SU-DHL-6 (cell line): ENCODE measurements at regions not wholly inside any gene's neighbourhood (a gene's known extent, or its start where the extent isn't known, plus 50 kb on each side); places are given as distances from the start of the nearest gene placed in this dataset.

Experiments
- H2AFZ ChIP-seq: fragments of 200-600 bp; sonication (generic); 2 replicates; pipeline ENCODE4 v1.6.1; 2014; ENCODE audit warnings: low read depth, mild to moderate bottlenecking, moderate library complexity, mixed read lengths, antibody characterized with exemption, low read length; ENCODE audit not compliant: severe bottlenecking
- H3F3A ChIP-seq: fragments of 200-600 bp; shearing (Covaris generic); 2 replicates; pipeline ENCODE4 v1.6.0; 2016; ENCODE audit warnings: antibody characterized with exemption, mild to moderate bottlenecking; ENCODE audit not compliant: insufficient read depth
- H3K27ac ChIP-seq: fragments of 200-600 bp; sonication (generic); 2 replicates; pipeline ENCODE4 v1.5.1; 2016; ENCODE audit warnings: low read depth, mild to moderate bottlenecking, low read length, moderate library complexity, mixed read lengths
- H3K27me3 ChIP-seq: fragments of 200-600 bp; sonication (generic), shearing (Covaris generic); 2 replicates; pipeline ENCODE4 v1.6.0; 2014; ENCODE audit warnings: mild to moderate bottlenecking, low read length
- H3K36me3 ChIP-seq: fragments of 200-600 bp; sonication (generic); 2 replicates; pipeline ENCODE4 v1.6.1; 2014; ENCODE audit warnings: mild to moderate bottlenecking, low read length, mixed read lengths
- H3K4me2 ChIP-seq: fragments of 300-600, 200-600 bp; shearing (Covaris generic), sonication (generic); 2 replicates; pipeline ENCODE4 v1.6.0; 2014; ENCODE audit warnings: low read length, low read depth, mild to moderate bottlenecking; ENCODE audit not compliant: poor library complexity, severe bottlenecking
- H3K4me3 ChIP-seq: fragments of 200-600 bp; sonication (generic); 2 replicates; pipeline ENCODE4 v1.5.1; 2014; ENCODE audit warnings: antibody characterized with exemption, low read length, mild to moderate bottlenecking, mixed read lengths; ENCODE audit not compliant: insufficient read depth, poor library complexity, severe bottlenecking
- H3K79me2 ChIP-seq: fragments of 200-600 bp; sonication (generic); 2 replicates; pipeline ENCODE4 v1.6.1; 2014; ENCODE audit warnings: mild to moderate bottlenecking, low read length, moderate library complexity; ENCODE audit not compliant: insufficient read depth
- H3K9ac ChIP-seq: fragments of 200-600 bp; sonication (generic); 2 replicates; pipeline ENCODE4 v1.7.0; 2014; ENCODE audit warnings: mild to moderate bottlenecking, low read length
- H3K9me2 ChIP-seq: fragments of 200-600 bp; sonication (generic); replicated peaks from 2 replicates; pipeline ENCODE4 v1.6.1; 2014; ENCODE audit warnings: low read length; ENCODE audit not compliant: insufficient read depth
- H3K9me3 ChIP-seq: fragments of 200-600 bp; sonication (generic); 2 replicates; pipeline ENCODE4 v1.6.1; 2014; ENCODE audit warnings: low read length, mixed read lengths; ENCODE audit not compliant: insufficient read depth
- H4K20me1 ChIP-seq: fragments of 200-600 bp; sonication (generic); 2 replicates; pipeline ENCODE4 v1.6.1; 2014; ENCODE audit warnings: low read depth, mild to moderate bottlenecking, antibody characterized with exemption, low read length, moderate library complexity, mixed read lengths
- CTCF ChIP-seq: fragments of 200-600 bp; sonication (generic); IDR thresholded peaks from one replicate; pipeline ENCODE4 v1.5.1; 2017; ENCODE audit warnings: antibody characterized with exemption, mild to moderate bottlenecking, low read length, moderate library complexity; ENCODE audit not compliant: insufficient read depth, poor library complexity, severe bottlenecking
- EZH2phosphoT487 ChIP-seq: fragments of 200-600 bp; sonication (generic), shearing (Covaris generic); conservative IDR thresholded peaks from 2 replicates; pipeline ENCODE4 v1.6.1; 2018; ENCODE audit warnings: mild to moderate bottlenecking, antibody characterized with exemption, low read length, moderate library complexity, mixed read lengths

GRCh38 chr7:108686494-108686893 lies 116.8 kb downstream of the DNAJB9 start:
- no peaks in the 10 kb centered on the region for H3K36me3 ChIP-seq
- no peaks in the 10 kb centered on the region for H3K9me2 ChIP-seq
- H3K9me3 ChIP-seq: no peaks in the 10 kb centered on the region
- H3K4me2 ChIP-seq: no peak overlapping the region
- no peaks in the 10 kb centered on the region for H3K79me2 ChIP-seq
- TF ChIP-seq CTCF (no peak), EZH2phosphoT487 (no peak)
- H3K4me3 ChIP-seq: no peak overlapping the region
- no peak overlapping the region for H2AFZ ChIP-seq
- no peak overlapping the region for H3K9ac ChIP-seq
- no peaks in the 10 kb centered on the region for H3F3A ChIP-seq
- H3K27ac ChIP-seq: no peak overlapping the region
- no peaks in the 10 kb centered on the region for H3K27me3 ChIP-seq
- no peaks in the 10 kb centered on the region for H4K20me1 ChIP-seq

- Histone ChIP-seq H3K27me3 (no peaks in the 10 kb centered on the region), H3F3A (no peaks in the 10 kb centered on the region), H3K4me2 (no peak overlapping the region), H4K20me1 (no peaks in the 10 kb centered on the region), H3K27ac (no peak overlapping the region), H2AFZ (no peak overlapping the region), H3K36me3 (no peaks in the 10 kb centered on the region), H3K4me3 (no peak overlapping the region), H3K9ac (no peak overlapping the region), H3K9me2 (no peaks in the 10 kb centered on the region), H3K9me3 (no peaks in the 10 kb centered on the region), H3K79me2 (no peaks in the 10 kb centered on the region)
- TF ChIP-seq CTCF: no peak
- no peak for TF ChIP-seq EZH2phosphoT487
Observed at GRCh38 chr7:108697254-108697653, 127.6 kb downstream of the DNAJB9 start.

GRCh38 chr7:108711611-108712010 lies 141.9 kb downstream of the DNAJB9 start:
- H3K36me3 ChIP-seq: no peaks in the 10 kb centered on the region
- H3K9ac ChIP-seq: no peak overlapping the region
- no peak overlapping the region for H3K27ac ChIP-seq
- no peaks in the 10 kb centered on the region for H3K9me2 ChIP-seq
- no peak overlapping the region for H2AFZ ChIP-seq
- H3F3A ChIP-seq: no peaks in the 10 kb centered on the region
- no peaks in the 10 kb centered on the region for H3K79me2 ChIP-seq
- no peak overlapping the region for H3K4me3 ChIP-seq
- no peaks in the 10 kb centered on the region for H3K9me3 ChIP-seq
- H3K4me2 ChIP-seq: no peak overlapping the region
- no peaks in the 10 kb centered on the region for H4K20me1 ChIP-seq
- no peaks in the 10 kb centered on the region for H3K27me3 ChIP-seq
- TF ChIP-seq CTCF: no peak
- no peak for TF ChIP-seq EZH2phosphoT487
